ENCODE measurements at regions not wholly inside any gene's neighbourhood (a gene's known extent, or its start where the extent isn't known, plus 50 kb on each side); places are given as distances from the start of the nearest gene placed in this dataset.

DNA sequence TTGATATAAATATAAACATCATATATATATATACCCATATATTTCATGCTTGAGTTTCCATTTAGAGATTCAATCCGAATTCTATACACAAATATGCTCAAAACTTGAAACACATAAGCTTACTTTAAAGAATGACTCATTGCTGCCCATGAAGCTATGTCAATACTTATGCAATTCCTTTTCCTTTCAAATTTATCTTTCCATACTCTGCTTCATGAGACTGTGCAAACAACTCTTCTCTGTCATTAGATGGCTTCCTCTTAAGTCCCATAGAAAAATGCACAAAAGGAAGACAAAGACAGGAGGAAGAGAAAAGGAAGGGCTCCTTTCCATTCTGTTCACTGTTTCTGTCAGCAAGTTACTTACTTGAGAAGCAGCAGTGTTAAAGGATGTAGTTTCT, 895.7 kb upstream of the SORCS1 start:
- no peak for DNase-seq
- no peak for FAIRE-seq
- Histone ChIP-seq H3K9ac (ENCODE audit: low read length in 3 of 3) (no peak overlapping the region), H3K27me3 (ENCODE audit: control insufficient read depth, insufficient read depth, low read length) (no peaks in the 10 kb centered on the region), H3K4me3 (ENCODE audit: low read length in 3 of 3) (no peak overlapping the region), H3K9me3 (ENCODE audit: control insufficient read depth in 2 of 3, insufficient read depth in 1 of 3, low read length in 3 of 3) (no peaks in the 10 kb centered on the region), H3K36me3 (ENCODE audit: control insufficient read depth in 2 of 3, insufficient read depth in 3 of 3, low read length in 3 of 3) (no peaks in the 10 kb centered on the region), H3K27ac (ENCODE audit: low read depth in 2 of 2, low read length in 2 of 2) (no peak overlapping the region), H3K4me1 (ENCODE audit: control insufficient read depth in 2 of 3, insufficient read depth in 2 of 3, low read depth in 1 of 3, low read length in 3 of 3) (no peaks in the 10 kb centered on the region)
- TF ChIP-seq, protein P1, sequence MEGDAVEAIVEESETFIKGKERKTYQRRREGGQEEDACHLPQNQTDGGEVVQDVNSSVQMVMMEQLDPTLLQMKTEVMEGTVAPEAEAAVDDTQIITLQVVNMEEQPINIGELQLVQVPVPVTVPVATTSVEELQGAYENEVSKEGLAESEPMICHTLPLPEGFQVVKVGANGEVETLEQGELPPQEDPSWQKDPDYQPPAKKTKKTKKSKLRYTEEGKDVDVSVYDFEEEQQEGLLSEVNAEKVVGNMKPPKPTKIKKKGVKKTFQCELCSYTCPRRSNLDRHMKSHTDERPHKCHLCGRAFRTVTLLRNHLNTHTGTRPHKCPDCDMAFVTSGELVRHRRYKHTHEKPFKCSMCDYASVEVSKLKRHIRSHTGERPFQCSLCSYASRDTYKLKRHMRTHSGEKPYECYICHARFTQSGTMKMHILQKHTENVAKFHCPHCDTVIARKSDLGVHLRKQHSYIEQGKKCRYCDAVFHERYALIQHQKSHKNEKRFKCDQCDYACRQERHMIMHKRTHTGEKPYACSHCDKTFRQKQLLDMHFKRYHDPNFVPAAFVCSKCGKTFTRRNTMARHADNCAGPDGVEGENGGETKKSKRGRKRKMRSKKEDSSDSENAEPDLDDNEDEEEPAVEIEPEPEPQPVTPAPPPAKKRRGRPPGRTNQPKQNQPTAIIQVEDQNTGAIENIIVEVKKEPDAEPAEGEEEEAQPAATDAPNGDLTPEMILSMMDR (IDR thresholded peaks at IDR 0.05; ENCODE audit: borderline replicate concordance, extremely low read depth, insufficient read depth) = no peak
- intact Hi-C loops (cut with DNase I) = no loop called here

DNA sequence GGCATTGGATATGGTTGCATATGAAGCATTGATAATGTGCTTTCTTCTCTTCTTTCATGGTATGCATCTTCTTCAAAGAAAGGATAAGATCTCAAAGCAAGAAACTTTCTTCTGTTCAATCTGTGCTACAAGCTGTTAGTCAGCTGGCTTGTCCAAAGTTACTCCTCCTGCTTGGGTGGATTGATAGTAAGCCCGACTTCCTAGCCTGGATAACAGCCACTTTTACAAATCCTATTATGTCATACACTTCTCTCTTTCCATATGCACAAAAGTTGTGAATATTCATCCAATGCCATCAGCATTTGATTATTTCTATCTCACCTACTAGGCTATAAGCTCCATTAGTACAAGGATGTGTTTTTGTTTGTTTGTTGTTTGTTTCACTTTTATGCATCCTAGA, 891.0 kb upstream of the SORCS1 start:
- no peak overlapping the region for H3K4me3 ChIP-seq (ENCODE audit: low read length in 3 of 3)
- no peaks in the 10 kb centered on the region for H3K27me3 ChIP-seq (ENCODE audit: control insufficient read depth, insufficient read depth, low read length)
- no peaks in the 10 kb centered on the region for H3K36me3 ChIP-seq (ENCODE audit: control insufficient read depth in 2 of 3, insufficient read depth in 3 of 3, low read length in 3 of 3)
- H3K9ac ChIP-seq (ENCODE audit: low read length in 3 of 3) = no peak overlapping the region
- no peaks in the 10 kb centered on the region for H3K9me3 ChIP-seq (ENCODE audit: control insufficient read depth in 2 of 3, insufficient read depth in 1 of 3, low read length in 3 of 3)
- intact Hi-C loops (cut with DNase I) = no loop called here
- H3K4me1 ChIP-seq (ENCODE audit: control insufficient read depth in 2 of 3, insufficient read depth in 2 of 3, low read depth in 1 of 3, low read length in 3 of 3) = no peaks in the 10 kb centered on the region
- H3K27ac ChIP-seq (ENCODE audit: low read depth in 2 of 2, low read length in 2 of 2) = no peak overlapping the region
- TF ChIP-seq, protein P1 (IDR thresholded peaks at IDR 0.05; ENCODE audit: borderline replicate concordance, extremely low read depth, insufficient read depth) = no peak
- DNase-seq (no peak), FAIRE-seq (no peak)

DNA sequence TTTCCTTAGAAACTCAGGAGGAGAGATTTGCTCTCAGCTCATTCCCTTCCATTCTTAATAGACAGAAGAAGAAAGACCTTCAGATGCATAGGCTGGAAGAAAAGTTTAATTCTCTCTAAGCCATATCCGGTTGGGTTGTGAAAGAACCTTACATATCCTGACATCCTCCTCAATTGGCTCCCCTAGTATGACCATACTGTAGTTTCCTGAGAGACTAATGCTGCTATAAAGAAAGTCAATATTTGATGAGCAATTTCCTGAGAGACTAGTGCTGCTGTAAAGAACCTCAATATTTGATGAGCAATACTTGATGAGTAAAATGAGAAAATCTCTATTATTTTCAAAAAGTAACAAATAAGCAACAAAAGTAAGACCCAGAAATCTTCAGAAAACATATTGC, 888.5 kb upstream of the SORCS1 start:
- Histone ChIP-seq H3K36me3 (ENCODE audit: control insufficient read depth in 2 of 3, insufficient read depth in 3 of 3, low read length in 3 of 3) (no peaks in the 10 kb centered on the region), H3K27me3 (ENCODE audit: control insufficient read depth, insufficient read depth, low read length) (no peaks in the 10 kb centered on the region), H3K9ac (ENCODE audit: low read length in 3 of 3) (no peak overlapping the region), H3K4me1 (ENCODE audit: control insufficient read depth in 2 of 3, insufficient read depth in 2 of 3, low read depth in 1 of 3, low read length in 3 of 3) (no peaks in the 10 kb centered on the region), H3K27ac (ENCODE audit: low read depth in 2 of 2, low read length in 2 of 2) (no peak overlapping the region), H3K9me3 (ENCODE audit: control insufficient read depth in 2 of 3, insufficient read depth in 1 of 3, low read length in 3 of 3) (no peaks in the 10 kb centered on the region), H3K4me3 (ENCODE audit: low read length in 3 of 3) (no peak overlapping the region)
- intact Hi-C loops (cut with DNase I) = no loop called here
- FAIRE-seq (no peak), DNase-seq (no peak)
- TF ChIP-seq, protein P1 (IDR thresholded peaks at IDR 0.05; ENCODE audit: borderline replicate concordance, extremely low read depth, insufficient read depth) = no peak

DNA sequence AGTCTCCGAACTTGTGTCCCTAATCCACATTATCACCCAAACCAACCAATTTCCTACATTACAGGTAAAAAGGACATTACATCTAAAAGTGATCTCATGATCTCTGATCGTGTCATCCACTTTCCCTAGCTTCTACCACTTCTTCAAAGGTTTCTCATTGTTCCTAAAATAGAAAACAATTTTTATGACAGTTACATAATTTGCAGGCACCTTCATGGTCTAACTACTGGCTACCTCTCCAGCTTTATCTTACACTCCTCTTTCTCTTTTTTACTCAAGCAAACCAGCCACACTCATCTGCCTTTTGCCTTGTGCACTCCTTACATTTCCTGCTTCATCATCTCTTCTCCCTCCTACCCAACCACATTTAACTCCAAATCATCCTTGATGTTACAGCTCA, 886.7 kb upstream of the SORCS1 start:
- TF ChIP-seq, protein P1 (IDR thresholded peaks at IDR 0.05; ENCODE audit: borderline replicate concordance, extremely low read depth, insufficient read depth) = no peak
- H3K27me3 ChIP-seq (ENCODE audit: control insufficient read depth, insufficient read depth, low read length) = no peaks in the 10 kb centered on the region
- DNase-seq (no peak), FAIRE-seq (no peak)
- intact Hi-C loops (cut with DNase I) = no loop called here
- H3K4me3 ChIP-seq (ENCODE audit: low read length in 3 of 3) = no peak overlapping the region
- no peaks in the 10 kb centered on the region for H3K36me3 ChIP-seq (ENCODE audit: control insufficient read depth in 2 of 3, insufficient read depth in 3 of 3, low read length in 3 of 3)
- H3K9ac ChIP-seq (ENCODE audit: low read length in 3 of 3) = no peak overlapping the region
- no peaks in the 10 kb centered on the region for H3K9me3 ChIP-seq (ENCODE audit: control insufficient read depth in 2 of 3, insufficient read depth in 1 of 3, low read length in 3 of 3)
- no peaks in the 10 kb centered on the region for H3K4me1 ChIP-seq (ENCODE audit: control insufficient read depth in 2 of 3, insufficient read depth in 2 of 3, low read depth in 1 of 3, low read length in 3 of 3)
- H3K27ac ChIP-seq (ENCODE audit: low read depth in 2 of 2, low read length in 2 of 2) = no peak overlapping the region

All from kidney (tissue), 13 donors.